GM12878 (cell line): ENCODE measurements at regions not wholly inside any gene's neighbourhood (a gene's known extent, or its start where the extent isn't known, plus 50 kb on each side); places are given as distances from the start of the nearest gene placed in this dataset.
A peak's percentile ranks its signal among the peaks of the same experiment; 100 is the strongest.

ENCODE experiments used
- ATAC-seq: fragments of 200-7000 bp; cut with Tn5 transposase; 3 replicates; pipeline ENCODE4 v1.9.1; 2020; ENCODE audit warnings: mild to moderate bottlenecking, moderate library complexity
- BruUV-seq: library from RNA; stranded (reverse); fragments of 400-500 nt; replicated peaks from 2 replicates; lab custom pipeline; 2021; lab: Mats Ljungman, UMichigan
- CTCF ChIA-PET: fragments of 300-600 bp; sonication (Branson Sonifier 250); formaldehyde crosslinking; extraction: SDS; loops from one replicate; lab custom pipeline; 2021; ENCODE audit warnings: inconsistent platforms; lab: Yijun Ruan, JAX
- POLR2A ChIA-PET: fragments of 350-600 bp; formaldehyde crosslinking; extraction: SDS; loops from one replicate; lab custom pipeline; 2021; ENCODE audit warnings: inconsistent platforms; lab: Charles Lee
- RAD21 ChIA-PET: fragments of 300-600 bp; sonication (Branson Sonifier 250); formaldehyde crosslinking; loops from one replicate; lab custom pipeline; 2023; ENCODE audit warnings: antibody characterized with exemption; ENCODE audit not compliant: unreplicated experiment; lab: Charles Lee
- SMC1A ChIA-PET: fragments of 300-600 bp; sonication (Branson Sonifier 250); formaldehyde crosslinking; loops from one replicate; lab custom pipeline; 2023; ENCODE audit not compliant: unreplicated experiment, uncharacterized antibody; lab: Charles Lee
- DNase-seq: peaks from one replicate; pipeline ENCODE4 v3.0.0-alpha.2; 2011; ENCODE audit warnings: low read depth, low spot score
- FAIRE-seq: peaks from 3 replicates; lab custom pipeline; 2011; peaks lifted over from hg19 to GRCh38; lab: Jason Lieb, UNC
- H2AFZ ChIP-seq: 2 replicates; pipeline ENCODE4 v1.6.0; 2011; ENCODE audit warnings: low read depth, low read length, control low read depth; ENCODE audit not compliant: control insufficient read depth
- H3K27ac ChIP-seq: 2 replicates; pipeline ENCODE4 v1.5.1; 2011; ENCODE audit warnings: control low read depth; ENCODE audit not compliant: control insufficient read depth, insufficient read depth
- H3K27me3 ChIP-seq, 2 experiments: replicated peaks in 1 of 2; 2 replicates each; pipeline versions ENCODE4 v1.6.0 to v1.6.1; 2011; ENCODE audit warnings: low read length in 1 of 2; ENCODE audit not compliant: control insufficient read depth in 2 of 2, insufficient read depth in 2 of 2
- H3K36me3 ChIP-seq, 2 experiments: 2 replicates each; pipeline ENCODE4 v1.5.1; 2011; ENCODE audit warnings: low read length in 1 of 2; ENCODE audit not compliant: control insufficient read depth in 2 of 2, insufficient read depth in 2 of 2
- H3K4me1 ChIP-seq: 2 replicates; pipeline ENCODE4 v1.6.1; 2011; ENCODE audit warnings: mild to moderate bottlenecking, low read length, moderate library complexity, mixed read lengths; ENCODE audit not compliant: control insufficient read depth, insufficient read depth
- H3K4me2 ChIP-seq: 2 replicates; pipeline ENCODE4 v1.6.0; 2011; ENCODE audit warnings: control low read depth; ENCODE audit not compliant: control insufficient read depth, insufficient read depth
- H3K4me3 ChIP-seq: fragments of 200-600 bp; sonication (generic); 2 replicates; pipeline ENCODE4 v1.5.1; 2016
- H3K79me2 ChIP-seq: 2 replicates; pipeline ENCODE4 v1.6.0; 2011; ENCODE audit warnings: low read length; ENCODE audit not compliant: control insufficient read depth, insufficient read depth
- H3K9ac ChIP-seq: 2 replicates; pipeline ENCODE4 v1.8.0; 2011; ENCODE audit warnings: low read length, control low read depth, mixed read lengths; ENCODE audit not compliant: control insufficient read depth, insufficient read depth
- H3K9me3 ChIP-seq: replicated peaks from 3 replicates; pipeline ENCODE4 v1.5.1; 2011; ENCODE audit warnings: mild to moderate bottlenecking, low read length; ENCODE audit not compliant: control insufficient read depth, insufficient read depth
- H4K20me1 ChIP-seq: 2 replicates; pipeline ENCODE4 v1.6.0; 2011; ENCODE audit not compliant: control insufficient read depth, insufficient read depth
- CREM ChIP-seq: IDR thresholded peaks from 2 replicates; pipeline ENCODE4 v1.6.1; 2014; ENCODE audit warnings: antibody characterized with exemption, low read depth
- NR2F1 ChIP-seq: fragments of 450-650 bp; conservative IDR thresholded peaks from 2 replicates; pipeline ENCODE4 v1.6.1; 2017; ENCODE audit warnings: mild to moderate bottlenecking
- POLR2AphosphoS2 ChIP-seq: IDR thresholded peaks from 2 replicates; pipeline ENCODE4 v1.6.1; 2011; ENCODE audit warnings: low read depth, mild to moderate bottlenecking, low read length, improper control_type of control experiment, moderate library complexity
- ZBTB40 ChIP-seq: fragments of 450-650 bp; IDR thresholded peaks from 2 replicates; pipeline ENCODE4 v1.6.1; 2016; ENCODE audit warnings: mild to moderate bottlenecking, moderate library complexity, borderline replicate concordance
- WGBS: methylation state at CpG from one replicate; pipeline ENCODE4 v1.1.6; 2016; ENCODE audit warnings: low lambda C conversion rate; ENCODE audit not compliant: insufficient replicate concordance, insufficient coverage; ENCODE audit errors: missing lambda C conversion rate; 5-methylcytosine and 5-hydroxymethylcytosine counted together
- in situ Hi-C: fragments of 300-500 bp; cut with MboI; formaldehyde crosslinking; loops from 9 replicates; pipeline ENCODE4 v1.14.3; 2018; ENCODE audit warnings: mixed read lengths
- intact Hi-C: fragments of 100-400 bp; cut with micrococcal nuclease; formaldehyde crosslinking; loops from one replicate; pipeline ENCODE4 v1.14.2; 2022; ENCODE audit not compliant: unreplicated experiment
- TF ChIP-seq, protein P1 (sequence below): fragments of 450-650 bp; conservative IDR thresholded peaks from 2 replicates; pipeline ENCODE4 v1.6.1; 2017; ENCODE audit warnings: mild to moderate bottlenecking, moderate library complexity
- TF ChIP-seq, protein P2 (sequence below): IDR thresholded peaks from 2 replicates; pipeline ENCODE4 v1.6.1; 2012; ENCODE audit warnings: mild to moderate bottlenecking, low read depth, low read length

- TF ChIP-seq ZBTB40: no peak
- no peak for TF ChIP-seq POLR2AphosphoS2
- no peak for TF ChIP-seq CREM
- TF ChIP-seq, protein P1, sequence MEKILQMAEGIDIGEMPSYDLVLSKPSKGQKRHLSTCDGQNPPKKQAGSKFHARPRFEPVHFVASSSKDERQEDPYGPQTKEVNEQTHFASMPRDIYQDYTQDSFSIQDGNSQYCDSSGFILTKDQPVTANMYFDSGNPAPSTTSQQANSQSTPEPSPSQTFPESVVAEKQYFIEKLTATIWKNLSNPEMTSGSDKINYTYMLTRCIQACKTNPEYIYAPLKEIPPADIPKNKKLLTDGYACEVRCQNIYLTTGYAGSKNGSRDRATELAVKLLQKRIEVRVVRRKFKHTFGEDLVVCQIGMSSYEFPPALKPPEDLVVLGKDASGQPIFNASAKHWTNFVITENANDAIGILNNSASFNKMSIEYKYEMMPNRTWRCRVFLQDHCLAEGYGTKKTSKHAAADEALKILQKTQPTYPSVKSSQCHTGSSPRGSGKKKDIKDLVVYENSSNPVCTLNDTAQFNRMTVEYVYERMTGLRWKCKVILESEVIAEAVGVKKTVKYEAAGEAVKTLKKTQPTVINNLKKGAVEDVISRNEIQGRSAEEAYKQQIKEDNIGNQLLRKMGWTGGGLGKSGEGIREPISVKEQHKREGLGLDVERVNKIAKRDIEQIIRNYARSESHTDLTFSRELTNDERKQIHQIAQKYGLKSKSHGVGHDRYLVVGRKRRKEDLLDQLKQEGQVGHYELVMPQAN: no peak
- TF ChIP-seq, all 136 proteins: peak for 0
Observed at GRCh38 chr13:30021611-30022010, 171.2 kb upstream of the UBL3 start (continued).

GRCh38 chr13:30020726-30021312 lies 170.4 kb upstream of the UBL3 start:
- H2AFZ ChIP-seq: no peak overlapping the region
- ChIA-PET CTCF (no interaction called here), POLR2A (no interaction called here), RAD21 (no interaction called here), SMC1A (interaction anchor here (1.0 to 3.3 kb wide), 2 partner anchors 8 to 10 kb away, joined by 3 to 9 read pairs; no protein-coding TSS in a partner anchor)
- DNase-seq: no peak
- H3K4me2 ChIP-seq: no peak overlapping the region
- in situ Hi-C loops (no loop called here), intact Hi-C loops (no loop called here)
- H3K4me1 ChIP-seq: no peaks in the 10 kb centered on the region
- no TSS peak for BruUV-seq
- no peak for FAIRE-seq
- WGBS: 27% methylated on average over 4 of the region's 4 CpGs
- no peak overlapping the region for H3K27ac ChIP-seq
- no peaks in the 10 kb centered on the region for H3K36me3 ChIP-seq
- H3K9ac ChIP-seq: no peak overlapping the region
- no peak overlapping the region for H3K4me3 ChIP-seq
- TF ChIP-seq, protein P2, sequence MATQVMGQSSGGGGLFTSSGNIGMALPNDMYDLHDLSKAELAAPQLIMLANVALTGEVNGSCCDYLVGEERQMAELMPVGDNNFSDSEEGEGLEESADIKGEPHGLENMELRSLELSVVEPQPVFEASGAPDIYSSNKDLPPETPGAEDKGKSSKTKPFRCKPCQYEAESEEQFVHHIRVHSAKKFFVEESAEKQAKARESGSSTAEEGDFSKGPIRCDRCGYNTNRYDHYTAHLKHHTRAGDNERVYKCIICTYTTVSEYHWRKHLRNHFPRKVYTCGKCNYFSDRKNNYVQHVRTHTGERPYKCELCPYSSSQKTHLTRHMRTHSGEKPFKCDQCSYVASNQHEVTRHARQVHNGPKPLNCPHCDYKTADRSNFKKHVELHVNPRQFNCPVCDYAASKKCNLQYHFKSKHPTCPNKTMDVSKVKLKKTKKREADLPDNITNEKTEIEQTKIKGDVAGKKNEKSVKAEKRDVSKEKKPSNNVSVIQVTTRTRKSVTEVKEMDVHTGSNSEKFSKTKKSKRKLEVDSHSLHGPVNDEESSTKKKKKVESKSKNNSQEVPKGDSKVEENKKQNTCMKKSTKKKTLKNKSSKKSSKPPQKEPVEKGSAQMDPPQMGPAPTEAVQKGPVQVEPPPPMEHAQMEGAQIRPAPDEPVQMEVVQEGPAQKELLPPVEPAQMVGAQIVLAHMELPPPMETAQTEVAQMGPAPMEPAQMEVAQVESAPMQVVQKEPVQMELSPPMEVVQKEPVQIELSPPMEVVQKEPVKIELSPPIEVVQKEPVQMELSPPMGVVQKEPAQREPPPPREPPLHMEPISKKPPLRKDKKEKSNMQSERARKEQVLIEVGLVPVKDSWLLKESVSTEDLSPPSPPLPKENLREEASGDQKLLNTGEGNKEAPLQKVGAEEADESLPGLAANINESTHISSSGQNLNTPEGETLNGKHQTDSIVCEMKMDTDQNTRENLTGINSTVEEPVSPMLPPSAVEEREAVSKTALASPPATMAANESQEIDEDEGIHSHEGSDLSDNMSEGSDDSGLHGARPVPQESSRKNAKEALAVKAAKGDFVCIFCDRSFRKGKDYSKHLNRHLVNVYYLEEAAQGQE: peak; percentile 60; the same call in 1 of the 2 replicates
- no peak for TF ChIP-seq NR2F1
- no peaks in the 10 kb centered on the region for H4K20me1 ChIP-seq
- 0 out of 4 replicates have a peak, but pooled peaks cover 0 to 2% of the 10 kb centered on the region in 2 experiments for H3K27me3 ChIP-seq
- no peaks in the 10 kb centered on the region for H3K9me3 ChIP-seq
- H3K79me2 ChIP-seq: no peaks in the 10 kb centered on the region
- no peak for ATAC-seq
